IPS DF 4.7 (cell line): ENCODE measurements at regions not wholly inside any gene's neighbourhood (a gene's known extent, or its start where the extent isn't known, plus 50 kb on each side); places are given as distances from the start of the nearest gene placed in this dataset.

Experiments used
- DNase-seq: peaks from one replicate; pipeline ENCODE4 v3.0.0-alpha.2; 2013; ENCODE audit warnings: low spot score; ENCODE audit errors: extremely low read depth

DNA sequence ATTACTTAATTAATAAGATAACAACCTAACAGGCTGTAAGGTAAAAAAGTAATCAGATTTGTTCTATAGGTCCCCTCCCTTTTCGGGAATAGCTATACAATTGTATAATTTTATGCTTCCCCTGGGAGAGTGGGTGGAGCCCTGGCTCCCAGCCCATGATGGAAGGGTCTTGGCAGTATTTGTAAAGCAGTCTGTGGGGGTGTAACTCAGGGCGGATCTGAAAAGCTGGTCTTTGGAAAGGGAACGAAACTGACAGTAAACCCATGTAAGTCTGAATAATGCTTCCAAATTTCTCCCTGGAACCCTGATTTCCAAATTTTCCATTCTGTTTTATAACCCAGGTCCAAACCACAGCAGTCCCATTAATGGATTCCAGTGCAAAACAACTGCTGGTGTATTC lies 110.4 kb downstream of the DAD1 start:
- DNase-seq = no peak

DNA sequence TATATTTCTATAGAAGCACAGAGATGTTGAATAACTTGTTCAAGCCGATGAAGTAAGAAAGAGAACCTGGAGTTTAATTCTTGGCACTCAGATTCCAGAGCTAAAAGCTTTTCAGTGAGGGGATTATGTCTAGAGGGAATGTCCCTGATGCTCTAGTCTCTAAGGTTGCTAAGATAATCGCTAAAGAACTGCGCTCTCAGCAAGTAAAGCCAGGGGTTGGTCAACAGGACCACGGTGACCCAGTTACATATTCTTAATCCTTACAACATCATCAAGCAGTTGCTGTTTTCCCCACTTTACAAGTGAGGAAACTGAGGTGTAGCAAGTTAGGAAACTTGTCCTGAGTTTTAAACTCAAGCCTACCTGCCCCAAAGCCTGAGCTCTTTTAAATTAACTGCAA lies 110.8 kb downstream of the DAD1 start:
- no peak for DNase-seq

DNA sequence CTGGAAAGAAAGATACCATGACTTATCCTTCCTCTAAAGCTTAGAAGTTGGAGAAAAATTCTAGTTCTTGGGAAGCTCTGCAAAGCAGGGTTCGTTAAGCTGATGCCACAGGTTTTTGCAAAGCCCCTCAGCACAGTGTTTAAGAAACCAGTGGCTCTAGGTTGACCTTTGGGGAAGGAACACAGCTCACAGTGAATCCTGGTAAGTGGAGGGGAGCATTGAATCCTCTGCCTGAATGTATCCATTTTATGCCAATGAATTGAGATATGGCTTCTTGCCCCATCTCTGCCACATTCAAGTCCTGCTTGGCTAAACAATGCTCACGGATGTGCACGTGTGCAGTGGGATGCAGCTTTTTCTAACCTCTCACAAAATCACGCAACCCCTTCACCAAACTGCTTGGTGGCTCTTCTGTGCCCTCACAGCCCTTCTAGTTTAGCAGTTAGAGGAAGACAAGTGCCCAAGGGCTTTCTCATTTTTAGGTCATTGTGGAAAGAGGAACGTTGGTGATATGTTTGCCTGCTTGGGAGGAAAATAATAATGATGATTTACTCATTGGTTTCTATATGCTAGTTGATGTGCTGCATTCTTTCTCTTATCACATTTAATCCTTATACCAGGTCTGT lies 111.3 kb downstream of the DAD1 start:
- no peak for DNase-seq

DNA sequence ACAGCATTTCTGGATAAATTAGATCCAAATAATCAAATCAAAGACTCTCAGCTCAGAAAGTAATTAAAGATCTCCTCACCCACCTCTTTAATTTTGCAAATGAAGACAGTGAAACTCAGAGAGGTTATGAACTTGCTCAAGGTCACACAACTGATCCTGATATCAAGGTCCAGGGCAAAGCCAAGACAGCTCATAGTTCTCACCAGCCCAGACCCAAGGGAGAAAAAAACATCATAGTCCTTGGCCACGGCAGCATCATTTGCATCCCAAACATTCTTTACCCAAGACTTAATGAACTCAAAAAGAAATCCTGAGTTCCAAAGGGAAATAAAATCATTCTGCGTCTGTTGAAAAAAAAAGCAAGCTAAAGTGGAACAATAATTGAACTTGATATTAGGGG lies 112.1 kb downstream of the DAD1 start:
- no peak for DNase-seq

DNA sequence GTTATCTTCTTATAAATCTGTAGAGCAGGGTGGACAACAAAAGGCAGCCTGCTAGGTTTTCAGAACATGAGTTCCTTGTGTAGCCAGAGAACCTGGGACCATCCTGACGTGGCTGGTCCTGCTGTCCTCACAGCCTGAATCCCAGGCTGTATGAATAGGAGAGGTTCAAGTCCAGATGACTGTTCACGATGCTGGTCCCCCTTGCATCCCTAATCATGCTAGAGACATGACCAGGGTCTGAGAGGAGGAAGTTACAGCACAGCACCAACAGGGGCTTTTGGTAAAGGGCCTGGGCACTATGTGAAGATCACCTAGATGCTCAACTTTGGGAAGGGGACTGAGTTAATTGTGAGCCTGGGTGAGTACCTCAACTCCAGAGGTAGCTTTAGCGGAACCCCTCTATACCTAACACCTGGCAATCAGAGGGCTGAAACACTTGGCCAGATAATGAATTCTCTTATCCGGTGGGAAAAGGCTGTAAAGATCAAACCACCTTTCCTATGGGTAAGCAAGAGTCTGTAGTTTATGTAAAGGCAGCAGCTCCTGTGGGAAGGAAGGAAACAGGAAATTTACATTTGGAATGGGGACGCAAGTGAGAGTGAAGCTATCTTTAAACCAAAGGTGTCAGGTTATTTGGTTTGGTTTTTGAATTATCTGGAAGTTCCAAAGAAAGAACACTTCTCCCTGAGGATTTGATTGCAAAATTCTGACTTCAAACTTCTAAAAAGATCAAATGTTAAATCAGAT lies 112.8 kb downstream of the DAD1 start:
- no peak for DNase-seq

DNA sequence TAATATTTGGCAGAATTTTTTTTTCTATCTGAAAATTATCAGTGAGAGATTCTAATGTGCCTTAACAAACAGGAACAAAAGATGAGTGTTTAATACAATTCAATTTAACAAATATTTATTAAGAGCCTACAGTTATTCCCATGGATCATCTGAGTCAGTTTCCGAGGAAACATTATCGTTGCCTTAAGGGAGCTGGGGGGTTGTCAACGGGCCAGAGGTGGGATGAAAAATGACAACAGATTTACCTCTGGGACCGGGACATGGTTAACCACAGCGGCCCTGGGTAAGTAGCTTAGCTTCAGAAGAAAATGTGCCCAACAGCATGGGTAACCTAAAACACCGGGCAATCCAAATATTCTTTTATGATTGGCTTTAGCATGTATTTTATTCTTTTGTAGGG lies 113.6 kb downstream of the DAD1 start:
- no peak for DNase-seq

DNA sequence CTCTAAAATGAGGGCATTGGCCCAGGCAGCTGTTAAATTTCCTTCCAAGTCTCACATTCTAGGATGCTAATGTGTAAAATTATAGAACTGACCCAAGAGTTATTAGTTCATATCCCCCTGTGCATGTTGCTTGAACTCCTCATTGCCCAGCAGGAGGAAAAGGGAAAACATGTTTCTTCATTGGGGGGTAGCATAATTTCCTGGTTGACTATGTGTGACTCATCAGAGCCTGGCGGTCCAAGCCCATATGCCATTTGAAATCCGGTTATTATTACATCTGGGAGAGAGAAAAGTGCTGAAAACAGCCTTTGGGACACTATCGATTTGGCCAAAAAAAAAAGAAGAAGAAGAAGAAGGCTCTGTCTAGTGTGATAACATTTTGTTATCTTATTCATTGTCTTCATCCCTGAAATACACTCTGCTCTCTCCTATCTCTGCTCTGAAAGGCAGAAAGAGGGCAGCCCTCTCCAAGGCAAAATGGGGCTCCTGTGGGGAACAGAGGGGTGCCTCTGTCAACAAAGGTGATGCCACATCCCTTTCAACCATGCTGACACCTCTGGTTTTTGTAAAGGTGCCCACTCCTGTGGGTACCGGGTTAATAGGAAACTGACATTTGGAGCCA lies 114.2 kb downstream of the DAD1 start:
- DNase-seq = no peak

DNA sequence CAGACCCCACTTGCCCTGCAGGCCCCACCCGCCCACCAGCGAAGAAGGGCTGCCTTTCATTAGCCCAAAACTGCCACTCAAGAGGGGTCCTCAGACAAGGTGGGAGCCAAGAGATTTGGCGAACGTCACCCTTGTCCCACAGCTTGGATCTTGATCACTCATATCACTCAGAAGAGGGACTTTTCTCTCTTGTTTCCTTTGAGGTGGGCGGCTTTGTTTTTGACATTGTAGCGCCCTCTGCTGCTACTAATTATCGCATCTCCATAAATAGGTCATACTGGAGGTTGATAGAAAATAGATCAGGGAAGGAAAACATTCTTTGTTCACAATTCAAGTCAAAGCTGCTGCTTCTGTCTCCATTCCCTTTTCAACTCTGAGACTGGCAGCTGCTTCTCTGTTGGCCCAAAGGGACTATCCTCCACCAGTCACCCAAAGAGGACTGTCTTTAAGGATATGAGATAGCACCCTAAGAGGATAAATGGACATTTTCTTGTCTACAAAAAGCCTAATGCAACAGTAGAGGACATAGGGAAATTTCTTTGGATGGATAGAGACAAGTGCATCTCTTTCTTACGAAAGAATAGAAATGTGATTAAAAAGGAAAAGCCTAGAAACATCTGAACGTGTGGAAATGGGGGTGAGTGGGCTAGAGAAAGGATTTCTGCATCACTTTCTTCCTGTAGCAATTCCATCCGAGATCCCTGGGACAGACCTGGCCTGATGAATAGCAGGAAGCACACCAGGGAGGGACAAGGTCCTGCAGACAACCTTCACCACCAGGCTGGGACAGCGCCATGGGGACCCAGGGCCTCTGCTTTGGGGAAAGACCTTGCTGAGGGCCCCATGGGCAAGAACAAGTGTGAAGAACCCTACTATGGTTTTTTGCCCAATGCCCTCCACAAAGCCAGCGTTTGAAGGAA lies 115.8 kb downstream of the DAD1 start:
- no peak for DNase-seq

DNA sequence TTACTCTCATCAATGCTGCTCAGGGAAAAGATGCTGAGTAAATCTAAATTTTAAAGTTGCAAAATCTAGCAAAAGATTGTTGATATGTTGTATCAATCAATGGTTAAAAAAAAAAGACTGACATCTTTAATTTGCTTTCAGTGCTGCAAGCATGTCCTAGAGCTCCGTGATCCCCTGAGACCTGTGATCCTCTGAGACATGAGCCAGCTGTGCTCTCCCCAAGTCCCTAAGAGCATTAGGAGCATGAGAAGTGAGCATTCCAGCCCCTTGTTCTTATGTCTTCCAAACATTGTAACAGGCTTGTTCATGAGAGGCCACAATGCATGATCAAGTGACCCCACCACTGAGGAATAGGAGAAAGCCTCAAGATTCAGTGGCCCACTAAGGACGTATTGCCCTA lies 116.6 kb downstream of the DAD1 start:
- DNase-seq = no peak

DNA sequence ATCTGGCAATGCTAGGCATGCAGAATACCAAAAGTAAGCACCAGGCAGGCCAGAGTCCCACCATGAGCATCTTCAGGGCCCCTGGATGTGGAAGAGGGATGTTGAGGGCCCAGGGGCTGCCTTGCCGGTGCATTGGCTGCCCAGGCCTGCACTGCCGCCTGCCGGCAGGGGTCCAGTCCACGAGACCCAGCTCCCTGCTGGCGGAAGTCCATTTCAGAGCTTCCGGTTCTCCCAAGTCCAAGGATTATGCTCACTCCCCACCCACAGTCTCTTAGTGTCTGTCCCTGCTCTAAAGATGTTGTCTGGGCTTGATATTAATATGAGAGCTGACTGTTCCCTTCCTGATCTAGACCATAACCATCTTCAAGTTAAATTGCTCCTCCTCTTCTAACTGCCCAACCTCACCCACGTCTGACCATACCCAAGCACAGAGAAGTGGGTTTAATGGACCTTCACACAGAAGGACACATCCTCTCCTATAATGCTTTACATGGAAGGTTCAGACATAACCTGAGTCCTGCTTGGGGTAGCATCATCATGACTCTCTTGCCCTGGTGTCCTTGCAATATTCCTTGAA lies 117.4 kb downstream of the DAD1 start:
- DNase-seq = no peak

DNA sequence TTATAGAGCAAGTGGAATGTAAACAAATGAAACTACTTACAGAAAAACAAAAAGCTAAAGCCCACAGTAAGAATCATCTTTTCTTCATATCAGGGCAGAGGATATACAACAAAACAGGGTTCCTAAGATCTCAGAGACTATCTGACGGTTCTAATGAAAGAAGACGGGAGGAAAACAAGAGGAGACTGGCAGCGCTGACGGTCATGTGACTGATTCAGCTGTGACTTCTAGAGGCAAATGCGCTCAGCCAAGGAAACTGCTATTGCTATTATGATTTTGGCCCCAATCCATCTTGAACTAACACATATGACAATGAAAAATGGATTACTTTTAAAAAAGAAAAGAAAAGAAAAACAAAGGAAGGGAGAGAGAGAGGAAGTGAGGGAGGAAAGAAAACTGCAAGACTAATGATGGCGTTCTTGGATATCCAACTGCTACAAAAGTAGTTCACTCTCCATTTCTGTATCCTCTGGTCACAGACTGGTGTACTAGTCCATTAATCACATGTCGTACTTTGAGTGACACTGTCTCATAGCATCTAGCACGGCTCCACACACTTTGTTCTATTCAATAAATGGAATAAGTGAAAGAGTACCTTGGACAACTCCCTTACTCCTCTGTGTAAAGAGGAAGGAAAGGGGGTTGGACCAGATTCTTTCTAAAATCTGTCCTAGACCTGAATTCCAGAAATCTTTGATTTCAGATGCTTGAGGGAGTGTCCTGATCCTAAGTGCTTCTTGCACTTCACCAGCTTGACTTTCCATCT lies 119.3 kb downstream of the DAD1 start:
- DNase-seq = no peak

DNA sequence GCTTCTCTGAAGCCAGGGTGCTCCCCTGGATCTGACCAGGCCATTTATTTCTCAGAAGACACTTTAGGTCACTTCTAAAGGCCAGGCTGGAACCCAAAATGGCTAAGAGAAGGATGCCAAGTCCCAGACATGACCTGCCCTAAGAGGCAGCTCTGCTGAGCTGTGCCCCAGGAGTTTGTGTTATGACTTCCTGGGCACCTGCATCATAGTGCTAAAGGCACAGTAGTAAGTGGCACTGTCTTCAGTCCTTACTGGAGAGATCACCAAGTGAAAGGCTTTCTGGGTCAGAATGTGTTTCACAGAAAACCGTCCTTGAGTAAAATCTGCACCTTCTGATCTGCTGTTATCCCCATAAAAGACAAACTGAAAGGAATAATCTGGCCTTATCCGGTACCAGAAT lies 120.2 kb downstream of the DAD1 start:
- DNase-seq = no peak

DNA sequence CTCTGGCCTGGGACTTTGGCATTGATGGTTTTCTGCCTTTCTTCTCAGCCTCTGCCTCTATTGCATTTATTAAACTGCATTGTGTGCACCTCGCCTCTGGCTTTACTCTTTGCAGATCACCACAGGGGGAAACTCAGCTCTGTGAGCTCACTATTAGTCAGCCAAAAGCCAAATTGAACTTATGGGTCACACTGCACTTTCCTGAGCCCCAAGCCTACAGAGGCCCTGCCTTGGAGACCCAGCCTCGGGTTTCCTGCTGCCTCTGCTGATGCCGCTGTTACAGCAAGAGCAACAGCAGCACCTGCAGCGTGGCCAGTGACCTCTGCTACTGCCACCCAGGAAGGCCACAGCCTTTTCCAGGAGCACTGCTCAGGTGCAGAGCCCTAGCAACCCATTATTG lies 122.5 kb downstream of the DAD1 start:
- no peak for DNase-seq

DNA sequence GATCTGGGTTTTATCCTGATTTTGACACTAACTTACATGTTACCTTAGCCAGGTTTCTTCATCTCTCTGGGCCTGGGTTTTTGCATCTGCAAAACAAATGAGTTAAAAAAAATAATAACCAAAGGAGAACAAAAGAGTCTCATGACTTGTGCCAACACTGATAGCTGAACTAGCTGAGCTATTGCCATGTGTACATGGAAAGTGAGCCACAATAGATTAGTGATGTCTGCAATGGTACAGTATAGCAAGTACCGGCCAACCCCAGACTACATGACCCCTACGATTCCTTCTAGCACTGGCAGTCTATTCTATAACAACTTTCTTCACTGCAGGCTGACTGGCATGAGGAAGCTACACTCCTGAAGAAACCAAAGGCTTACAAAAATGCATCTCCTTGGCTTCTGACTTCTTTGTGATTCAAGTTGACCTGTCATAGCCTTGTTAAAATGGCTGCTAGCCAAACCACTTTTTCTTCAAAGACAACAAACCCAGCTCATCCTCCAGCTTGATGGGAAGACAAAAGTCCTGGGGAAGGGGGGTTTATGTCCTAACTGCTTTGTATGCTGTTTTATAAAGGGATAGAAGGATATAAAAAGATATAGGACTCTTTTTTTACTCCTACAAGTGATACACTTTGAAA lies 123.7 kb downstream of the DAD1 start:
- DNase-seq = no peak

DNA sequence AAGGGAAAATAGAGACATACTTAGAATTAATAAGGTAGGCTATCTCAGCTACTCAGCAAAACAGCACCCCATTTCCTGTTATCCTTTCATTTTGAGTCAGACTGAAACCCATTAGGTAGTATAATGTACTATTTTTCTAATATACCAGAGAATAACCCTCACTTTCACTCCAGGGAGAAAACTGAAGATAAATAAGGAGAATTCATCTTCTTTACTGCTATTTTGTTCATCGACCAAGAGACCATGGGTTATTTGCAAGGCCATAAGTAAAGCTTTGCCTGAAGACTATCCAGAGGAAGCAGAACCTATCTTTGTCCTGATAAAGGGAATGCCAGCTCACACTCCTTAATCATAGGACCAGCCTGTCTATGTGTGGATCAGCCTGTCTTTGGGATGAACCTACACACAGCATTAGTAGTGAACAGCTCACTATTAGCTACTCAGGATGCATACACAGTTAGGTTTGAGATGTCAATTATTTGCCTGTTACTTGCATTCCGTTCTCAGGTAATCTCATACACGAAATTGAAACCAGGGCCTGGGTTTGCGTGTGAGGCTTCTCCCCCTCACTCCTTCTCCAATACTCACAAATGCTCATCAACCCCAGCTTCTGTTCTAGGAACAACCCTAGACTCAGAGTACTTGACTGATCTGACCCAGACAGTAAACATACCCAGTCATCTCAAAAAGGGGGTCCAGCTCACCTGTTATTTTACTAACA lies 124.4 kb downstream of the DAD1 start:
- no peak for DNase-seq

DNA sequence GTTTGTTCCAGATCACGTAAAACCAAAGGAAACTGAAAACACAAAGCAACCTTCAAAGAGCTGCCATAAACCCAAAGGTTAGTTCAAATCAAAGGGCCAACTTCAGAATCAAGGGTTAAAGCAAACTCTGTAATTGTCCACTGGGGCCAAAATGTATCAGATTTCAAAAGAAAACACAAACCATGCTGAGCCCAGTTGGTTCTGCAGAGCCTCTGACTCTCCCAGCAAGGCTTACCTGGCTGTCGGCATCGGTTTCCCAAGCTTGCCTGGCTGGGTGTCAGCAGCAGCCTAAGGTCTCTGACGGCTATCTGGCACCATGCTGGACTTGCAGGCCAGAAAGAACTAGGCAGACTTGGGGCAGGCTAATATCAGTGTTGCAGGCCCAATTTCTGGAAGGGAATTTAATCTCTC lies 125.3 kb downstream of the DAD1 start:
- no peak for DNase-seq

DNA sequence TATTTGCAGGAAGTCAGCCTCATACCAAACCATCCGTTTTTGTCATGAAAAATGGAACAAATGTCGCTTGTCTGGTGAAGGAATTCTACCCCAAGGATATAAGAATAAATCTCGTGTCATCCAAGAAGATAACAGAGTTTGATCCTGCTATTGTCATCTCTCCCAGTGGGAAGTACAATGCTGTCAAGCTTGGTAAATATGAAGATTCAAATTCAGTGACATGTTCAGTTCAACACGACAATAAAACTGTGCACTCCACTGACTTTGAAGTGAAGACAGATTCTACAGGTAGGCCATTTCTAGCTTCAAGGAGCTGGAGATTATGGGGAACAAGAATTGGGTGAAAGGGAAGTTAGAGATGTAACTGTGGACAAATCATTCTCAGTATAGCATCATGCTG lies 126.1 kb downstream of the DAD1 start:
- no peak for DNase-seq

DNA sequence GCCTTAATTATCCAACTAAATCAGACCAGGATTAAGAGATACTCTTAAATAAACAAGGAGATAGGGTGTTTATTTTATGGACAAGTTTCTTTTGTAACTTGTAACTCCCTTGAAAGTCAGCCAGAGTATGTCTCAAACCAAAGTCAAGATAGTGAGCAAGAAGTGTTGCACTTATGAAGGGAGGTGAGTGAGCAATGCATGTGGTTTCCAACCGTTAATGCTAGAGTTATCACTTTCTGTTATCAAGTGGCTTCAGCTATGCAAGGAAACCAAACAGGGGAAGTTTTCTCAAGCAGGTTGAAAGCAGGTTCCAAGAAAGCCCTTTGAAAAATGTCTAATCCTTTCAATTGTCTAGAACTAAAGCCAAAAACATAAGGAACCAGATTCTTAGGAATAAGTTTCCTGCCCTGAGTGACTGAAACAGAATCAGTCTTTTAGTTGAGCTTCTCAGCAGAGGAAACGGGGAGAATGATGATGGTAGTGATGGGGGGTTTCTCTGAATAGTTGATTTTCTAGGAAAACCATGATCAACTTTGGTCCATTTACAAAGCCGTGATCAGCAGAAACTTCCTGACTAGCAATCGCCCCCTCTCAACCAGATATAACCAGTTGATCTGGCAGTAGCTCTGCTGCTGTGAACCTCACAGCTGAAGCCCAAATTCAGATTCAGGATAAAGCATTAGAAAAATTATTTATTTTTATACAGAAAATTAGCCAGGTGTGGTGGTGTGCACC lies 128.4 kb downstream of the DAD1 start:
- no peak for DNase-seq

DNA sequence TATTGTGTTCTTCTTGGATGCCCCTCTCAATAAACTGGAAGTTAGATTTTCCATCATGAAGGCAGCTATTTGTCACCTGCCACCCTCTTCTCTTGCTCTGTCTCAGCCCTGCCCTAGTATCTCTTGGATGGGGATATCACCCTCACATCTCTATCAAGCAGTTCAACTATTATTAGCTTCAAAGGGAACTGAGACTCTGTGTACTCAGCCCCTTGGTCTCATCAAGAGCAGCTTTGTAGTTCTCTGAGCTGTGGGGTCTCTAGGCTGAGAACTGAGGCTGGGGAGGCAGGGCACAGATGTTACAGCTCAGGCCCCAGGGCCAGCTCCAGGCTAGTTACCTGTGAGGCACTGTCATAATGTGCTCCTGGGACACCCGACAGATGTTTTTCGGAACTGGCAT lies 130.3 kb downstream of the DAD1 start:
- DNase-seq = no peak
